ENCODE measurements at regions not wholly inside any gene's neighbourhood (a gene's known extent, or its start where the extent isn't known, plus 50 kb on each side); places are given as distances from the start of the nearest gene placed in this dataset.

GRCh38 chr14:28119849-28120248, 646.7 kb upstream of the FOXG1 start:
- Histone ChIP-seq H3K36me3 (ENCODE audit: control insufficient read depth in 1 of 2, insufficient read depth in 2 of 2, low read length in 2 of 2) (no peaks in the 10 kb centered on the region), H3K27me3 (ENCODE audit: insufficient read depth, low read length) (no peaks in the 10 kb centered on the region), H3K9me3 (ENCODE audit: insufficient read depth, low read depth, low read length) (no peaks in the 10 kb centered on the region), H3K23ac (ENCODE audit: low read length) (no peak overlapping the region), H3K27ac (ENCODE audit: low read depth, low read length) (no peak overlapping the region), H4K12ac (ENCODE audit: low read depth, low read length) (no peak overlapping the region), H3K9ac (ENCODE audit: low read length) (no peak overlapping the region), H2BK120ac (ENCODE audit: insufficient read depth, low read length, poor library complexity) (no peak overlapping the region), H2BK5ac (ENCODE audit: low read depth, low read length, poor library complexity) (no peak overlapping the region), H4K8ac (ENCODE audit: low read depth, low read length) (no peak overlapping the region), H2BK12ac (ENCODE audit: low read length) (no peak overlapping the region), H3K4me1 (ENCODE audit: control insufficient read depth in 1 of 2, insufficient read depth in 2 of 2, low read length in 2 of 2) (no peaks in the 10 kb centered on the region), H3K79me1 (ENCODE audit: low read length) (no peaks in the 10 kb centered on the region), H4K91ac (ENCODE audit: low read depth, low read length) (no peak overlapping the region), H2AK5ac (ENCODE audit: low read length) (no peak overlapping the region), H3K4me3 (ENCODE audit: low read depth, low read length) (no peak overlapping the region), H3K14ac (ENCODE audit: low read length) (no peak overlapping the region), H3K18ac (ENCODE audit: low read length) (no peak overlapping the region), H3K4ac (ENCODE audit: low read depth, low read length) (no peak overlapping the region), H3K79me2 (ENCODE audit: control insufficient read depth, insufficient read depth, low read length, poor library complexity) (no peaks in the 10 kb centered on the region), H3K4me2 (ENCODE audit: low read length) (no peak overlapping the region), H2AFZ (ENCODE audit: insufficient read depth, low read length, poor library complexity) (no peak overlapping the region)
- WGBS (ENCODE audit: extremely low coverage, insufficient coverage, insufficient read length) = no CpG with 5 or more reads among the region's 2 CpGs
- DNase-seq = no peak

DNA sequence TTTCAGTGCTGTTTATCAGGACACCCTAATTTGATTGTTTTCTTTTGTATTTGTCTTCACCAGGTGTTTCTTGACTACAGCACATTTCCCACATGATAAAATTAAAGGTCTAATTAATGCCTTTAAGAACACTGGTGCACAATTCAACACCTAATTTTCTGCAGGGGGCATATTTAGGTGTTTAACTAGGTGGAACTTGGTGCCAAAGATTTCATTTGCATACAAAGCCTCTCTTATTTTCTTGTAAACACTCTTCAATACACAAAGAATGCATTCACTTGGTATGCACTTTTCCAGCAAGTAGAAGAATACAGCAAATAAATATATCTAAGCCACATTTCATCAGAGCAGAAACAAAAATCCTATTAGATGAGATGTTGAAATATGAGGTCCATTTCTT, 646.2 kb upstream of the FOXG1 start:
- no peak overlapping the region for H3K27ac ChIP-seq (ENCODE audit: low read depth, low read length)
- H3K4me1 ChIP-seq (ENCODE audit: control insufficient read depth in 1 of 2, insufficient read depth in 2 of 2, low read length in 2 of 2) = no peaks in the 10 kb centered on the region
- H3K4ac ChIP-seq (ENCODE audit: low read depth, low read length) = no peak overlapping the region
- no peaks in the 10 kb centered on the region for H3K79me1 ChIP-seq (ENCODE audit: low read length)
- H2BK5ac ChIP-seq (ENCODE audit: low read depth, low read length, poor library complexity) = no peak overlapping the region
- no peak for DNase-seq
- no peaks in the 10 kb centered on the region for H3K79me2 ChIP-seq (ENCODE audit: control insufficient read depth, insufficient read depth, low read length, poor library complexity)
- no peaks in the 10 kb centered on the region for H3K27me3 ChIP-seq (ENCODE audit: insufficient read depth, low read length)
- no peak overlapping the region for H4K91ac ChIP-seq (ENCODE audit: low read depth, low read length)
- no peak overlapping the region for H2BK120ac ChIP-seq (ENCODE audit: insufficient read depth, low read length, poor library complexity)
- no peak overlapping the region for H3K4me2 ChIP-seq (ENCODE audit: low read length)
- no peak overlapping the region for H2AK5ac ChIP-seq (ENCODE audit: low read length)
- H3K9me3 ChIP-seq (ENCODE audit: insufficient read depth, low read depth, low read length) = no peaks in the 10 kb centered on the region
- no peak overlapping the region for H3K9ac ChIP-seq (ENCODE audit: low read length)
- H3K23ac ChIP-seq (ENCODE audit: low read length) = no peak overlapping the region
- H3K18ac ChIP-seq (ENCODE audit: low read length) = no peak overlapping the region
- H4K12ac ChIP-seq (ENCODE audit: low read depth, low read length) = no peak overlapping the region
- H2AFZ ChIP-seq (ENCODE audit: insufficient read depth, low read length, poor library complexity) = no peak overlapping the region
- H3K36me3 ChIP-seq (ENCODE audit: control insufficient read depth in 1 of 2, insufficient read depth in 2 of 2, low read length in 2 of 2) = no peaks in the 10 kb centered on the region
- no peak overlapping the region for H3K14ac ChIP-seq (ENCODE audit: low read length)
- H2BK12ac ChIP-seq (ENCODE audit: low read length) = no peak overlapping the region
- no peak overlapping the region for H3K4me3 ChIP-seq (ENCODE audit: low read depth, low read length)
- H4K8ac ChIP-seq (ENCODE audit: low read depth, low read length) = no peak overlapping the region

- H3K9ac ChIP-seq (ENCODE audit: low read length) = no peak overlapping the region
- no peak overlapping the region for H4K8ac ChIP-seq (ENCODE audit: low read depth, low read length)
- H2AK5ac ChIP-seq (ENCODE audit: low read length) = no peak overlapping the region
- WGBS (ENCODE audit: extremely low coverage, insufficient coverage, insufficient read length) = no CpG with 5 or more reads among the region's 3 CpGs
- H3K36me3 ChIP-seq (ENCODE audit: control insufficient read depth in 1 of 2, insufficient read depth in 2 of 2, low read length in 2 of 2) = no peaks in the 10 kb centered on the region
- no peaks in the 10 kb centered on the region for H3K27me3 ChIP-seq (ENCODE audit: insufficient read depth, low read length)
- no peak for DNase-seq
- H2AFZ ChIP-seq (ENCODE audit: insufficient read depth, low read length, poor library complexity) = no peak overlapping the region
- no peak overlapping the region for H3K18ac ChIP-seq (ENCODE audit: low read length)
- no peaks in the 10 kb centered on the region for H3K4me1 ChIP-seq (ENCODE audit: control insufficient read depth in 1 of 2, insufficient read depth in 2 of 2, low read length in 2 of 2)
- no peak overlapping the region for H4K91ac ChIP-seq (ENCODE audit: low read depth, low read length)
- no peak overlapping the region for H3K4me3 ChIP-seq (ENCODE audit: low read depth, low read length)
- no peak overlapping the region for H3K4me2 ChIP-seq (ENCODE audit: low read length)
- H3K14ac ChIP-seq (ENCODE audit: low read length) = no peak overlapping the region
- H3K23ac ChIP-seq (ENCODE audit: low read length) = no peak overlapping the region
- H3K79me1 ChIP-seq (ENCODE audit: low read length) = no peaks in the 10 kb centered on the region
- no peak overlapping the region for H3K4ac ChIP-seq (ENCODE audit: low read depth, low read length)
- no peak overlapping the region for H2BK120ac ChIP-seq (ENCODE audit: insufficient read depth, low read length, poor library complexity)
- no peak overlapping the region for H3K27ac ChIP-seq (ENCODE audit: low read depth, low read length)
- H3K9me3 ChIP-seq (ENCODE audit: insufficient read depth, low read depth, low read length) = no peaks in the 10 kb centered on the region
- no peak overlapping the region for H2BK12ac ChIP-seq (ENCODE audit: low read length)
- H4K12ac ChIP-seq (ENCODE audit: low read depth, low read length) = no peak overlapping the region
- H2BK5ac ChIP-seq (ENCODE audit: low read depth, low read length, poor library complexity) = no peak overlapping the region
- H3K79me2 ChIP-seq (ENCODE audit: control insufficient read depth, insufficient read depth, low read length, poor library complexity) = no peaks in the 10 kb centered on the region
These were observed 644.9 kb upstream of the FOXG1 start for GRCh38 chr14:28121512-28122297.

DNA sequence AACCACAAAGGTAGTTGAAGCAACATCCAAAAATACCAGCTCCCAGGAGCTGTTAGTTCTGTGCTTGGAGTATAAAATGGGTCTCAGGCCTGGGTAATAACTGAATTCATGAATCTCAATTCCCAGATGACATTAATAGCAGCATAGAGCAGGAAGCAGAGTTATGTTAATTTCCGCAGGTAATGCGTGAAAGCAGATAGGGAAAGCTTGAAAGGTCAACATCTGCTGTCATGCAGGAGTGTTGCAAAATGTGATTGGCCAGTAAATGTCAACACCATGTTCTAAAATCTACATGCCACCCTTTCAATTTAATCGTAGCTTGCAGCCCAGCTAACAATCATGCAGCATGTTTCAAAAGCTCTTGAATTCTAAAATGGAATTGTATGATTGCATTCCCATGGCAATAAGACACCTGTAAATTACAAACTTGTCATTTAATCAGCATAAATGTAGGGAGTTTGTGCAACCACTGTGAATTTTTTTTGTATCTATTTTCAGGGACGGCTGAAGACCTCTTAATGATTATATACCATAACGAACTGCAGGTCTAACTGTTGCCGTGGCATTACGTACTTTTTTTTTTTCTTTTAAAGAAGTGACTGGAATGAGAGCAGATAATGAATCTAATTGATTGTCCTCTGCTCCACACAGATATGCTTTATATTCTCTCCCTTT, 635.8 kb upstream of the FOXG1 start:
- no peak overlapping the region for H2AFZ ChIP-seq (ENCODE audit: insufficient read depth, low read length, poor library complexity)
- no peak overlapping the region for H3K18ac ChIP-seq (ENCODE audit: low read length)
- H2BK5ac ChIP-seq (ENCODE audit: low read depth, low read length, poor library complexity) = no peak overlapping the region
- H3K36me3 ChIP-seq (ENCODE audit: control insufficient read depth in 1 of 2, insufficient read depth in 2 of 2, low read length in 2 of 2) = no peaks in the 10 kb centered on the region
- no peaks in the 10 kb centered on the region for H3K79me1 ChIP-seq (ENCODE audit: low read length)
- no peaks in the 10 kb centered on the region for H3K4me1 ChIP-seq (ENCODE audit: control insufficient read depth in 1 of 2, insufficient read depth in 2 of 2, low read length in 2 of 2)
- no peak overlapping the region for H3K4me2 ChIP-seq (ENCODE audit: low read length)
- no peak overlapping the region for H2BK120ac ChIP-seq (ENCODE audit: insufficient read depth, low read length, poor library complexity)
- no peak overlapping the region for H3K27ac ChIP-seq (ENCODE audit: low read depth, low read length)
- H2BK12ac ChIP-seq (ENCODE audit: low read length) = no peak overlapping the region
- no peak overlapping the region for H3K14ac ChIP-seq (ENCODE audit: low read length)
- H4K12ac ChIP-seq (ENCODE audit: low read depth, low read length) = no peak overlapping the region
- no peaks in the 10 kb centered on the region for H3K79me2 ChIP-seq (ENCODE audit: control insufficient read depth, insufficient read depth, low read length, poor library complexity)
- no CpG with 5 or more reads among the region's 7 CpGs for WGBS (ENCODE audit: extremely low coverage, insufficient coverage, insufficient read length)
- H4K91ac ChIP-seq (ENCODE audit: low read depth, low read length) = no peak overlapping the region
- H3K4ac ChIP-seq (ENCODE audit: low read depth, low read length) = no peak overlapping the region
- no peak for DNase-seq
- no peak overlapping the region for H3K4me3 ChIP-seq (ENCODE audit: low read depth, low read length)
- H2AK5ac ChIP-seq (ENCODE audit: low read length) = no peak overlapping the region
- H4K8ac ChIP-seq (ENCODE audit: low read depth, low read length) = no peak overlapping the region
- no peaks in the 10 kb centered on the region for H3K27me3 ChIP-seq (ENCODE audit: insufficient read depth, low read length)
- no peaks in the 10 kb centered on the region for H3K9me3 ChIP-seq (ENCODE audit: insufficient read depth, low read depth, low read length)
- no peak overlapping the region for H3K9ac ChIP-seq (ENCODE audit: low read length)
- H3K23ac ChIP-seq (ENCODE audit: low read length) = no peak overlapping the region
